GM19025 (cell line): ENCODE measurements at regions not wholly inside any gene's neighbourhood (a gene's known extent, or its start where the extent isn't known, plus 50 kb on each side); places are given as distances from the start of the nearest gene placed in this dataset.
"Not testable (repeated sequence)": the region's sequence is repeated elsewhere in the genome, so short reads cannot be mapped to it uniquely, and the experiment has no call there.

Experiments
- ATAC-seq: cut with Tn5 transposase; IDR thresholded peaks from one replicate; pipeline ENCODE4 v1.9.1; 2021; ENCODE audit warnings: mild to moderate bottlenecking, low read depth, moderate library complexity; ENCODE audit not compliant: unreplicated experiment

GRCh38 chr16:86945166-86945900 is 367.0 kb downstream of the FOXL1 start:
- ATAC-seq: no peak

GRCh38 chr16:86946396-86946795 is 368.0 kb downstream of the FOXL1 start:
- no peak for ATAC-seq

DNA sequence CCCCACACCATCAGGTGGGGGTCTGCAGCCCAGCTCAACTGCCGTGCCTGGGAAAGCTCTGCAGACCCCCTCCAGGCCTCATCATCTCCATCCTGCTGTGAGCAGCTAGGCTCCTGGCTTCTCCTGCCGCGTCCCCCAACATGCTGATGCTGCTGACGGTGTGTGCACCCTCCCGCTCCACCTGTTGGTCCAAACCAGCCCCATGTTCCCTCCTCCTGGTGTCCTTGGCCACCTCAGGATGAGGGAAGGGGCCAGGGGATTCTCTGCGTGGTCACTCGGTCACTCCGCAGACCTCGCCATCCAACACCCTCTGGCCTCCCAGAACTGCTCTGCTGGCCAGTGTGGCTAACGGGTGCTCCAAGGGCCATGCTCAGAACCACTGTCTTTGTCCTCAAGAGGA is 368.6 kb downstream of the FOXL1 start:
- no peak for ATAC-seq

- ATAC-seq: no peak
Observed at GRCh38 chr16:86948046-86948445, 369.1 kb downstream of the C16orf95 start.

GRCh38 chr16:86949116-86949515 is 368.1 kb downstream of the C16orf95 start:
- no peak for ATAC-seq

DNA sequence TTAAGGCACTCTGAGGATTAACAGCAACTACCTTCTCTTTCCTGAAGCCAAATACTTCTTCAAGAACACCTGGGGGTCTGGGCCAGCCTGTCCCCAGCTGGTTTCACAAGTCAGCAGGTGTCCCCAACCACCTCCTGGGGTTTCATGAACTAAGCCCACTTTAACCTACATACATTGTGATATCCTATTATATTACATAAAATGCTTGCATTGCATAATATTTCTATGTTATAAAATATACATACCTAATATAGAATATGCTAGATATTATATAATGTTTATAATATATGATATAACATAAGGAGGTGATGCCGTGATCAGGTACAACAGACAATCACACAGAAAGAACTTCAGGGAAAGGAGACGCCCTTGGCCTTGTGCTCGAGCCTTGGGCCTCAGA is 367.6 kb downstream of the C16orf95 start:
- ATAC-seq: no peak

GRCh38 chr16:86951041-86951822 is 366.0 kb downstream of the C16orf95 start:
- no peak for ATAC-seq

DNA sequence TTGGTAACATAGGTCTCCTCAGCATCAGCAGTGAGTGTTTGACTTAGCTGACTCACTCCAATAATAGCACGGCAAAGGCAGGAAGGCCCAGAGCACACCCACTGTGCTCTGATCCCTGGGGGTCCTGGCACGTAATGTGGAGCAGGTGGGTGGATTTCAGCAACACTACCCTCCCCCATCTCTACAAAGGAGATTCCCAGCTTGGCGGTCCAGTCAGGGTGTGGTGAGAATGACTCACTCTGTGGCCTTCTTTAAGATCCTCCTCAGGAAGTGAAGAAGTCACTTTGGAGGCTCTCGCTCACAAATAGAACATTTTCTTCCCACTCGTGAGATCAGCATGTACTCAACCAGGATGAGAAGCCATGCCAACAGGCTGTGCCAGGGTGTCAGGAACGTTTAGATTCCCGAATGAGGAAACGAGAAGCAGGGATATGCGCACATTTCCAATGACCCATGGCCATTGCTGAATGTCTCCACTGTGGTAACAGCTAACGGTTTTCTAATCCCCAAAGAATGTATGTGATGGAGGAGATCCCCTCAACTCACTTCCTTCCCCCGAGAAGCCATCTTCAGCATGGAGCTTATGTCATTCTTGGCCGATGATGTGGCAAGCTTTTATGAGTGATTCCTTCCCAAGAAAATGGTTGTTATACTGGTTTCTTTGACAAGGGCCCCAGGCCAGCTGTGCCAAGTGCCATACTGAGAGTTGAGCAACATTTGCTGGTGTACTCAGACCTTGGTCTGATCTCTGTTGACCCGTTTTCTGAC is 365.2 kb downstream of the C16orf95 start:
- ATAC-seq: no peak

DNA sequence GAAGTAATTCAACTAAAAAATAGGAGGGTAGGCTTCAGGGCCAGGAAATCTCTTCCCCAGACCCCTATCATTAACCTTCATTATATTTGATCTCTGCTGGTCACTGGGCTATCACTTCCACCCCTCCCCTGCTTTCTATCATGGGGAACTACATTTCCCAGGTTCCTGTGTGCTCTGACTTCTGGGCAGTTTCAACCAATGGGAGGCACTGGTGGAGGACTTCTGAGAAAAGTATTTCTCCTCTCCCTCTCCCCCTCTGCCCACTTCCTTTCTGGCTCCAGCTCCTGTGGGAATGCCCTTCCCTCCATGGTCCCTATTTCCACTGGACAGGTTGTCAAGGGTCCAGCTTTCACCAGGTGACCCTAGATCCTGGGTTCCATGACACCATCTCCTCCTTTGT is 364.4 kb downstream of the C16orf95 start:
- ATAC-seq: no peak

DNA sequence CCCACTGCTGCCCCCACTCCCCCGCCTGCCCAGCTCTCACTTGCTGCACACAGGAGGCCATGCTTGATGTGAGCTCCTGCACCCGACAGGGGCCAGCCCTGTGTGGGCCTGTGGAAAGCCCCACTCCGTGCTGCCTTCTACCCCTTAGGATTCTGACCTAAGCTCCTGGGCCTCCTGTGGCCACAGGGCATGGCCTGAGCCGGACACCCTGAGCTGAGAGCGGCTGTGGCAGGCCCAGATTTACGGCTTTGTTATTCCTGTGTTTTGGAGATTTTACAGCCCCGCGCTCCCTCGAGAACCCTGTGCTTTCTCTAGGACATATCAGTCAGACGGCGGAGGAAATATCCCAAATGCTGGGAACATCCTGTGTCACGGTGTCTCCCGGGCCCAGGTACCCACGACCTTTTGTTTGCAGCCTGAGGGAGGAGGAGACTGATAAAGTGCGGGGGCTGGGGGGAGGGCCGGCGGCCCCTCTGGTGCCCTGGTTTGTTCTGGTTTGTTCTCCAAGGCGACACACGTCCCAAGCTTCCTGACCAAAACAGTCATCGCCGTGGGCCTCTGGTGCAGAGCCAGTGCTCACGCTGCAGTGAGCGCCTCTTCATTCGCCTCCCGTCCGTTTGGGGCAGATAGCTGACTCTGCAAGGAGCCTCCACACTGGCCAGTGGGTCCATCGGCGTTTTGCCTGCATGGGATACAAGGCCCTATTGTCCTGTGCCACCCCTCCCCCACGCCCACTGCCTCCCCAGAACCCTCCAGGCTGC is 363.4 kb downstream of the C16orf95 start:
- ATAC-seq: no peak

DNA sequence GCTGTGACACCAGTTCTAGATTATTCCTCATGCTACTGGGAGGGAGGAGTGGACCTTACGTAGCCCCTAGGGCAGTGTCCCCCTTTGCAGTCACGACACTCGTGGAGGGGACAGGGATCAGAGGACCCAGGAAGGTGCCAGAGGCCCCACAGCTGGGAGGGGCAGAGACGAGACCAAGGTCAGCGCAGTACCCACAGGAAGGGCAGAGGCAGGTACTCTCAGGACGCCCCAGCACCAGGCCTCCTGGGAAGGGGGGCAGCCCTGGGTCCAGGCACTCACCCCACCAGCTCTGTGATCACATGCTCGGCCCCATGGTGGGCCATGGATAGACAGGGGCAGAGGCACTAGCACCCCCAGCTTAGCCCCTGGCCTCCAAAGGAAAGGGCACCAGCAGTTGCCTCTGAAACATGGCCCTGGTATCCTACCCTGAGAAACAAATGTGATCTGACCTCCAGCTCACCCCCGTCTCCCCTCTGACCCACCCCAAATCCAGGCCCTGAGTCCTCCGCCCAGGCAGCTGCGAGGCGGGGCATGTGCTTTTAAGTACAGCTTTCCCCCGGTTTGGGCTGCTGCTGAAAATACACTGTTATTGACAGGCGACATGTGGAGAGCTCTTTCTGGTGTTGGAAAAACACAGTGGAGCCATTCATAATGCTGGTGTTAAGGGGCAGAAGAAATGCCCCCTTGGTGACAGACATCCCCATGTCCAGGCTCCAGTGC is 361.9 kb downstream of the C16orf95 start:
- no peak for ATAC-seq

- ATAC-seq: no peak
Observed at GRCh38 chr16:86956437-86956836, 360.8 kb downstream of the C16orf95 start.

GRCh38 chr16:86957662-86958198 is 359.5 kb downstream of the C16orf95 start:
- not testable (repeated sequence) for ATAC-seq

GRCh38 chr16:86958423-86958822 is 358.8 kb downstream of the C16orf95 start:
- no peak for ATAC-seq

GRCh38 chr16:86959091-86959651 is 358.0 kb downstream of the C16orf95 start:
- no peak for ATAC-seq

GRCh38 chr16:86959729-86960128 is 357.5 kb downstream of the C16orf95 start:
- ATAC-seq: no peak

- ATAC-seq: no peak
Observed at GRCh38 chr16:86960266-86960665, 356.9 kb downstream of the C16orf95 start.

- ATAC-seq: no peak
Observed at GRCh38 chr16:86961171-86961601, 356.0 kb downstream of the C16orf95 start.

DNA sequence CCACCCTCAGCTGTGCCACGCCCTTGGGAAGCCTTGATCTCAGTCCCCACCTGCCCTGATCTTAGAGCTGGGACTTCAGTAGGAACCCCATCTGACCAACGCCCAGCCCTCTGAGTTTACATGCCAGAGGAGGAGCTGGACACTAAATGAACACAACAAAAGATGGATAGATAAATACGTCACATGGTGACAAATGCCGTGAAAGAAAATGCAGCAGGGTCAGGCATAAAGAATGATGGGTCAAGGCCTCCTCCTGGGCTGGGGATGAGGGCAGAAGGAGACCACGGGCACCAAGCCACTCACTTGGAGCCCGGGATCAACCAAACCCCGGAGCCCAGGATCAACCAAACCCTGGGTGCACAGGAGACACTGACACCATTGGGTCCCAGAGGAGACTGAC is 354.9 kb downstream of the C16orf95 start:
- ATAC-seq: no peak
